AG08396 (cell line): ENCODE measurements at regions not wholly inside any gene's neighbourhood (a gene's known extent, or its start where the extent isn't known, plus 50 kb on each side); places are given as distances from the start of the nearest gene placed in this dataset.

ENCODE experiments used
- DNase-seq: peaks from one replicate; pipeline ENCODE4 v3.0.0; 2012; ENCODE audit warnings: low spot score, mixed read lengths

GRCh38 chr1:81155131-81155530 lies 645.6 kb upstream of the ADGRL2 start:
- peak; percentile 23 for DNase-seq

DNA sequence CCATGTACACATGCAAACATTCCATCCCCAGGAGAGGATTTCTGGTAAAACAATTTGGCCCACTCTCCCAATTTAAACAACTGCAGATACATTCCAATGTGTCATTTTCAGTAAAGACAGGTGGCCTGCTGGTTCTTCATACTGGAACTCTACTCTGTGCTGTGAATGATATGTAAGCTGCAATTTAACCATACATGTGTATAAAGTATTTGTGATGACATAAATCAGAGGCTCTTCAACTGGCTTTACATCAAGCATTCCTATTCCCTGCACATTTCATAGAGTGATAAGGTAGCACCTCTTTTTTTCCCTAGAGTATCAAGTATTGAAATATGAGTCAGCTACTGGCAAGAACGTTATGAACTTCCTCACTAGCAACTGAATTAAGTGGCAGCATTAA lies 649.5 kb upstream of the ADGRL2 start:
- no peak for DNase-seq

- DNase-seq = no peak
Measured at GRCh38 chr1:81149649-81150325, 650.9 kb upstream of the ADGRL2 start.

DNA sequence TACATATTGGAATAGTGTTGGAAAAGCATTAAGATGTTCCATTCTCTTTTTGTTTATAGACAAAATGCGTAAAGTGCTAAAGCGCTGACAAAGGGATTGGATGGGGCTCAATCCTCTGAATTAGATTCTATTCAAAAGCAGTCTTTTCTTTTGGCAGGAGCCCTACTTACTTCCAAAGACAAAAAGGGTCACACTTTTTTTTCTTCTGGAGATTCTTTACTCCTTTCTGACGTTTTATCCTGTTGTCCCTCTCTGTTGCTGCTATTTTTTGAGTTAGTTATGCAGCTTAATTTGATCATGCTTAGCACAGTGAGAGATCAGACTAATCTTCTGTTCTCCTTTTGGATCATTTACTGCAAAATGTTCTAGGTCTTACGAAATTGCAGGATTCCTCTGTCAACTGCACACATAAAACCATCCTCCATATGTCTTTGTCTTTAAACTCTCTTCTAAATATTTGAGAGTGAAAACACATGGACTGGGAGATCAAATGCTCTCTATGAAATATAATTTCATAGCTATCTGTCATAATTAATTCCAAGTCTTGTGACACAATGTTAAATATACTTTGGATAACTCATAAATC lies 656.4 kb upstream of the ADGRL2 start:
- no peak for DNase-seq

GRCh38 chr1:81142099-81142826 lies 658.5 kb upstream of the ADGRL2 start:
- peak; percentile 31 for DNase-seq

GRCh38 chr1:81135524-81135923 lies 665.2 kb upstream of the ADGRL2 start:
- no peak for DNase-seq

GRCh38 chr1:81129776-81130175 lies 671.0 kb upstream of the ADGRL2 start:
- no peak for DNase-seq

DNA sequence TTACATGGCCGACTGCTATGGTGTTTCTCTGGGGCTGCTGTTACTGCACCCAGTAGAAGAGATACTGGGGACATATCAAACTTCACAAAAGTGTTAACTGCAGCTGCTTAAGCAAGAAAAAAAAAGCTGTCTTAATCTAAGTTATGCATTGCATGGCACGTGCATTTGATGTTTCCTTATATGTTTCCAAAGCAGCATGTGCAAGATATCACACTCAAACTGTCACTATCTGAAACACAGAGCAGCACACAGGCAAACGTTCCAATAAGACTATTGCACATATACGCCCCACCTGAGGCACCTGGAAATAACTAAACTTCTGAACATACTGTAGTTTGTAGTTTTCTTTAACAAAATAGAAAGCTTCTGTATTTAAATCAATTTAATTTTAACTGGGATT lies 671.4 kb upstream of the ADGRL2 start:
- no peak for DNase-seq

- DNase-seq = no peak
Measured at GRCh38 chr1:81128079-81128478, 672.7 kb upstream of the ADGRL2 start.

DNA sequence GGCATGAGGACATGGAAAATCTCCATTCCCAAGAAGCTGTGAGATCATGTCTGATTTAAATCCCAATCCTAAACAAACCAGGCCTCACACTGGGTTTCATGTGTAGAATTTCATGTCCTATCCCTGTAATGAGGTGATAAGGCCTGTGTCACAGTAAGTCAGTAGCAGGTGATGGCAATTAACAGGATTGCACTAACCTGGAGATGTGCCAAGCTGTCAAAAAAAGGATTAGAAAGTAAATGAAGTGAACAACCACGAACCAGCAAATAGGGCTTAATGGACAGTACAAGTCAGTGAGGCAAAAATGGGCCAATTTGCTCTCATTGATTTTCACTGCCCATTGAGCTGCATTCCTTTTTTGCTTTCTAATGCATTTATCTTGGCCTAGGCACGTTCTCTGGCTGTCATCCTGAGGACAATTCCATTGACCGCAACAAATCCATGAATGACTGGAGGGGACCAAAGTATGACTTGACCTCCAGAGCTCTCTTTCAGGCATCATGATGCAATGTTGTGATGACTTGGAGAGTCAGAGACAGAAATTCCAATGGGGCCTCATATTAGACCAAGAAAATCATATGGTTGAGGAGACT lies 673.6 kb upstream of the ADGRL2 start:
- DNase-seq = no peak

DNA sequence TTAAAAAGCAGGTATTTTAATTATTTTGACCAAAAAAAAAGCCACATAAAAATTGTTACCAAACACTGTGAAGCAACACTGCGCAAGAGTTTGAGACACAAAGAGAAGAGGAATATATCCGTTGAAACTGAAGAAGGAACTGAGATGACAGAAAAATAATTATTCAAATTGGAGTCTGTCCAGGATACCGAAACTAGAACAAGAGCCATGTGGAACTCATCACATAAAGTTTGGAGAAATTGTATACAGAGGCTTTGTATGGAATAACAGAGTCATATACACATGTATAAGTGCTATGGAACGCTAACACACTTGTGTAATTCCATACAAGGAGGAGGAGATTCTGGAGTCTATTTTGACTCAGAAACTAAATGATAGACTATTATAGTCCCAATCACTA lies 675.1 kb upstream of the ADGRL2 start:
- no peak for DNase-seq

DNA sequence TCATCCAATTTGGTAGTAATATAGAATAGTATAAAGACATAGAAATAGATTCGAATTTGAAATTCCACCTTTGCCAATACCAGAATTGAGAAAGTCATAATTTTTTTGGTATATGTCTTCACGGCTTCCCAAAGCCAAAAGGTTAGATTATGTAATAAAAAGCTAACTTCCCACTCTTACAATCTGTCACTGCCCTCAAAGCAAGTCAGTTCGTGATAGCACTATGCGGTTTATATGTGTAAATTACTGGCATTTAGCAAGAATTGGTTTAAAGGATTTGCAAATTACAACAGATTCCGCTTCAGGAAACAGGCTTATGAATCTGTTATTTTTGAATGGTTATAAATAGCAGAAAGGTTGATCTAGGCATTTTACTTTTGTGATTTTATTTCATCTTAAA lies 679.4 kb upstream of the ADGRL2 start:
- no peak for DNase-seq

GRCh38 chr1:81119319-81119718 lies 681.4 kb upstream of the ADGRL2 start:
- no peak for DNase-seq

GRCh38 chr1:81118550-81118949 lies 682.2 kb upstream of the ADGRL2 start:
- DNase-seq = no peak

DNA sequence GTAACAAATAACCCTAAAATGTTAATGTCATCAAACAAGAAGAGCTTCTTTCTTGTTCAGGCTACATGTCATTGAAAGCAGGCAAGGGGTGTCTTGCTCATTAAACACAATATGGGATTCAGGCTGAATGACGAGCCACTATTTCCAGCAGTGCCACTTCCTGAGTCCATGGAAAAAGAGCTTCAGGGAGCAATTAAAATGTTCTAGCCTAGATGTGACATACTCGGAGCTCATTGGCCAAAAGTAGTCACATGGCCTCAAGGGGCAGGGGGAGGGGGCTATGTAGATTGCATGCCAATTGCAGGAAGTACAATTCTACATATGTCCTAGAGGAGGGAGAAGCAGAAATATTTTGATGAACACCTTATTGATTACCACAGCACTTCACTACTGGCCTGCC lies 685.3 kb upstream of the ADGRL2 start:
- DNase-seq = no peak

- DNase-seq = no peak
Measured at GRCh38 chr1:81114191-81114590, 686.5 kb upstream of the ADGRL2 start.

DNA sequence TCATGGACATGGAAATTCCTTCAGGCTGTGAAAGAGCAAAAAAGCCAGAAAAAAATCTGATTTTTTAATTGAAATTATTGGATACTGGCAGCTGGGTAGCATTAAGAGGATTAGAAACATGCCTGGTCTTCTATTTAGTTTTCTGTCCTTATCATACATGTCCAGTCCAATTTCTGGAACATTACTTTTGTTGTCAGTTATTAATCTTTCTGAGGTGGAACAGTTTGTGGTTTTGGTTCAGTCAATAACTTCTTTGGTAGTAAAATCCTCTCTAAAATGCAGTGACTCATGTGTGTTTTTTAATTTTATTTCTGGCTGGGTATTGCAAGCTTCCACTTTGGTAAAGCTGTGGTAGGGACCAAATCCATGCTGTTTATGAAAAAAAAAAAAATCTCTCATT lies 687.0 kb upstream of the ADGRL2 start:
- DNase-seq = no peak

GRCh38 chr1:81111818-81112217 lies 688.9 kb upstream of the ADGRL2 start:
- DNase-seq = peak; percentile 23

DNA sequence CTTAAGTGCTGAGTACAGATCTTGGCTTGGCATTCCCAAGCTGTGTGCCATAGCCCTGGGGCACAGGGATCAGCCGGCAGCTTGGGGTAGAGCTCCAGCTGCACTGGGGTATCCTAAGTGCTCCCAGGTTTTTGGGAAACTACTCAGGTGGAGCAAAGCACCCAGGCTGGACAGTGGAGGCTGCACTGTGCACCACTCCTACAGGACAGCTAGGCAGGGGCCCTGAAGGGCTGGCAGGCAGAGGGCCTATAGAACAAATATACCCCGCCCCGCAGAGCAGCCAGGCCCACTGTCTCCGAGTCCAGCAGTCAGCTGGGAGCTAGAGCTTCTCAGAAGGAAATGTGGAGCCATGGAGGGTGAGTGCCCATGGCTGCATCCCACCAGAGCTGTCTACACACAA lies 691.7 kb upstream of the ADGRL2 start:
- no peak for DNase-seq

DNA sequence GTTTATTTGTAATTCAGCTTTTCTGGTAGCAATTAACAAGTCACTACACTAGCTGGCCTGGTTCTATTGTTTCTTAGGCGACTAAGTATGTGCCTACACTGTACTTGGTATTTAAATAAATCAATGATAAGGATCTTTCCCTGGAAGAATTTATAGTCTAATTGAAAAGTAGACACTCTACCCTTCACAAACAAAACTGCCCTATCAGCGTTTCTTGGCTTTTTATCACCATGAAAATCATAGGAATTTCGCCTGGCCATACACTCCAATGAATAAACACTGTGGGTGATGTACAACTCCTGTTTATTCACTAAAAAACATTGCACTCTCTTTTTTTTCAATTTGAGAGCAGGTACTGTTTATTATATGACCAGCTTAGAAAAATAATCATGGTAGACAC lies 702.9 kb upstream of the ADGRL2 start:
- no peak for DNase-seq

- no peak for DNase-seq
Measured at GRCh38 chr1:81073580-81073979, 727.2 kb upstream of the ADGRL2 start.

- no peak for DNase-seq
Measured at GRCh38 chr1:81071969-81072753, 728.6 kb upstream of the ADGRL2 start.
